Neutrophil (primary cell): ENCODE measurements at regions not wholly inside any gene's neighbourhood (a gene's known extent, or its start where the extent isn't known, plus 50 kb on each side); places are given as distances from the start of the nearest gene placed in this dataset.

Experiments
- H3K27ac ChIP-seq: fragments of 200-600 bp; sonication (generic); 2 replicates; pipeline ENCODE4 v1.5.1; 2016; ENCODE audit warnings: mild to moderate bottlenecking, moderate library complexity
- H3K27me3 ChIP-seq: fragments of 200-600 bp; sonication (generic); 2 replicates; pipeline ENCODE4 v1.6.0; 2016; ENCODE audit warnings: mild to moderate bottlenecking
- H3K36me3 ChIP-seq: fragments of 200-600 bp; sonication (generic); 2 replicates; pipeline ENCODE4 v1.5.1; 2017
- H3K4me1 ChIP-seq, 2 experiments: fragments of 200-600 bp in 1 of 2; sonication (generic) in 1 of 2; 1 replicate in 1 of 2; 2 replicates in 1 of 2; pipeline versions ENCODE4 v1.5.1 to v1.6.1; 2013 to 2016; ENCODE audit warnings: low read depth in 1 of 2, low read length in 1 of 2, mild to moderate bottlenecking in 1 of 2, moderate library complexity in 1 of 2; ENCODE audit not compliant: control insufficient read depth in 1 of 2, insufficient read depth in 1 of 2
- H3K4me3 ChIP-seq, 2 experiments: fragments of 200-600 bp in 1 of 2; sonication (generic) in 1 of 2; 1 replicate in 1 of 2; 2 replicates in 1 of 2; pipeline ENCODE4 v1.5.1; 2013 to 2016; ENCODE audit warnings: low read depth in 1 of 2, low read length in 1 of 2, mild to moderate bottlenecking in 1 of 2, moderate library complexity in 1 of 2
- H3K9me3 ChIP-seq: fragments of 200-600 bp; sonication (generic); 2 replicates; pipeline ENCODE4 v1.5.1; 2016
- CTCF ChIP-seq: fragments of 200-600 bp; sonication (generic); IDR thresholded peaks from 2 replicates; pipeline ENCODE4 v1.5.1; 2016; ENCODE audit warnings: antibody characterized with exemption

DNA sequence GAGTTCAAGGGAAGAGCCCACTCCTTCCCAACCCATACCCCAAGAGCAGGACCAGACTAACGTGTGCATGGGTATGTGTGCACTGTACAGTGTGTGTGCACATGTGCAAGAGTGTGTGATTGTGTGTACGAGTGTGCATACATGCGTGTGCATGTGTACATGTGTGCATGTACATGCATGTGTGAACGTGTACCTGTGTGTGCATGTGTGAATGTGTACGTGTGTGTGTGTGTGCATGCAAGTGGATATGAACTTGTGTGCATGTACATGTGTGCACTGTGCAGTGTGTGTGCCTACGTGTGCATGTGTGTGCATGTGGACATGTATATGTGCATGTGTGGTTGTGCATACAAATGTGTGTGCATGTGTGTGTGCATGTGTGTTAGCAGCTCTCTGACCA is 223.1 kb downstream of the RBFOX3 start:
- H3K27me3 ChIP-seq = peaks cover 53% of the 10 kb centered on the region
- H3K36me3 ChIP-seq = no peaks in the 10 kb centered on the region
- H3K9me3 ChIP-seq = no peaks in the 10 kb centered on the region
- H3K4me1 ChIP-seq = no peaks in the 10 kb centered on the region
- no peak overlapping the region for H3K27ac ChIP-seq
- no peak for TF ChIP-seq CTCF
- H3K4me3 ChIP-seq = no peak overlapping the region

- H3K4me3 ChIP-seq = no peak overlapping the region
- H3K36me3 ChIP-seq = no peaks in the 10 kb centered on the region
- H3K27ac ChIP-seq = no peak overlapping the region
- H3K9me3 ChIP-seq = no peaks in the 10 kb centered on the region
- no peak for TF ChIP-seq CTCF
- H3K4me1 ChIP-seq = no peaks in the 10 kb centered on the region
- peaks cover 40% of the 10 kb centered on the region for H3K27me3 ChIP-seq
These were observed 224.8 kb downstream of the RBFOX3 start for GRCh38 chr17:79385962-79386563.

- no peaks in the 10 kb centered on the region for H3K9me3 ChIP-seq
These were observed 228.5 kb downstream of the RBFOX3 start for GRCh38 chr17:79382313-79382712.

GRCh38 chr17:79379700-79380445 is 231.0 kb downstream of the RBFOX3 start:
- H3K4me1 ChIP-seq = no peaks in the 10 kb centered on the region
- H3K4me3 ChIP-seq = no peak overlapping the region
- TF ChIP-seq CTCF = no peak
- peaks cover 12% of the 10 kb centered on the region for H3K27me3 ChIP-seq
- no peaks in the 10 kb centered on the region for H3K9me3 ChIP-seq
- no peaks in the 10 kb centered on the region for H3K36me3 ChIP-seq
- no peak overlapping the region for H3K27ac ChIP-seq

More at GRCh38 chr17:79382313-79382712, 228.5 kb downstream of the RBFOX3 start:
- Histone ChIP-seq H3K27ac (no peak overlapping the region), H3K4me1 (no peaks in the 10 kb centered on the region), H3K4me3 (no peak overlapping the region), H3K36me3 (no peaks in the 10 kb centered on the region), H3K27me3 (peaks cover 4% of the 10 kb centered on the region)
- no peak for TF ChIP-seq CTCF

GRCh38 chr17:79377230-79377786 is 233.5 kb downstream of the RBFOX3 start:
- Histone ChIP-seq H3K27me3 (peaks cover 22% of the 10 kb centered on the region), H3K9me3 (no peaks in the 10 kb centered on the region)
- TF ChIP-seq CTCF = no peak

More at GRCh38 chr17:79377230-79377786, 233.5 kb downstream of the RBFOX3 start:
- Histone ChIP-seq H3K36me3 (no peaks in the 10 kb centered on the region), H3K4me1 (no peaks in the 10 kb centered on the region), H3K27ac (no peak overlapping the region), H3K4me3 (no peak overlapping the region)
